OCI-LY7 (cell line): ENCODE measurements at regions not wholly inside any gene's neighbourhood (a gene's known extent, or its start where the extent isn't known, plus 50 kb on each side); places are given as distances from the start of the nearest gene placed in this dataset.

Experiments used
- CTCF ChIP-seq: fragments of 200-600 bp; sonication (generic); conservative IDR thresholded peaks from 2 replicates; pipeline ENCODE4 v1.5.1; 2014; ENCODE audit warnings: mild to moderate bottlenecking, antibody characterized with exemption, low read length, moderate library complexity, mixed read lengths
- EZH2phosphoT487 ChIP-seq: fragments of 200-600 bp; sonication (generic); IDR thresholded peaks from 2 replicates; pipeline ENCODE4 v1.6.1; 2018; ENCODE audit warnings: low read depth, borderline replicate concordance, mild to moderate bottlenecking, mixed run types, antibody characterized with exemption, low read length, moderate library complexity, mixed read lengths

- TF ChIP-seq CTCF (no peak), EZH2phosphoT487 (no peak)
Observed at GRCh38 chr7:91533996-91534395, 269.8 kb downstream of the FZD1 start.
